ENCODE measurements at regions not wholly inside any gene's neighbourhood (a gene's known extent, or its start where the extent isn't known, plus 50 kb on each side); places are given as distances from the start of the nearest gene placed in this dataset.

GRCh38 chr15:85941186-85941855 lies 138.3 kb upstream of the AGBL1 start:
- peak; percentile 78 for DNase-seq

GRCh38 chr15:85942632-85943031 lies 137.0 kb upstream of the AGBL1 start:
- no peak for DNase-seq

GRCh38 chr15:85943151-85943550 lies 136.5 kb upstream of the AGBL1 start:
- no peak for DNase-seq

DNA sequence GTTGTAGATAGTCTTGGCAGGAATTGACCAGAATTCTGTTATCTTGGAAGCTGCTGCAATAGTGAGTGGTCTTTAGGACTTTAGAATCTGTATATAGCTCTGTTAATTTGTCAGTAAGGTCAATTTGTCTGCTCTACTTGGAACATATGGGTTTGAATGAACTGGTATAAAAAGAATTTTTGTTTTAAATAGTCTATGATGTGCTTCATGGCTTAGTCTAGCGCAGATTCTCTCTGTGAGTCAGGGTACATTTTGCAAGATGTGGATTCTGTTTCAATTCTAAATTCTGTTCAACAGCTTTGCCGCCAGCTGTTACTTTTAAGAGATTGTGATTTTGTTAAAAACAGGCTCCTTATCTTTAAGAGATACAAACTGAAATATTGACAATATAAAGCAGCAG lies 135.9 kb upstream of the AGBL1 start:
- DNase-seq = no peak

DNA sequence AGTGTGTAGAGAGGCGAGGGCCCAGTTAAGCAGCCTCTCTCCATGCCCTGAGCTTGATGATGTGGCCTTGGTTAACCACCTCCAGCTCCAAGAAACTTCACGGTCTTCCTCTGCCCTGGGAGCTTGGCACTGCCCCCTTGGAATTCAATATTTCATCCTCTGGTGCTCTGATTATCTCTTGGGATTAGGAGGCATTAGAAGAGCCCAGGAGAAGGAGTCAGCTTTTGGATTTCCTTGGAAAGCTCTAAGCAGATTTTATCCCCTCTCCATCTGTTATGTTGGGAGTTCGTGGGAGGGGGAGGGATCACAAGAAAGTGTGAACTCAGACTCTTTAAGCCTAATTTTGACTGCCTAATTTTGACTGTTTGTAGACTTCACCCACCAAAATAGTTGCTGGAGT lies 132.7 kb upstream of the AGBL1 start:
- DNase-seq = no peak

DNA sequence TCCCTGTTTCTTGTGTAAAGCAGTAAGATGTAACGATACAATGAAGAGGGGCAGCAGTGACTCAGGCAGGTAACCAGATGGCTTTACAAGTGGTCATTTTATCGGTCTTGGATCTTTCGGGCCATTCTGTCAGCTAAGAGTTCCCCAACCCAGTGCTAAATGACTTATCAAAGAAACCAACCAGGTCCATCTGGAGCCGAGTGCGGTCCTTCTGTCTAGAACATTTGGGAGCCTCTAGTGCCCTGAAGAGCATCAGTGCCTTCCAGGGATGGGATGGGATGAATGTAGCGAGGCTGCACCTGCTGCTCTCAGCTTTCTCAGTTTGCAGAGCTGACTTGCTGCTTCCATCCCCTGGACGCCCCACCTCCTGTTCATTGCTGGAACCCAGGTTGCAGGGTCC lies 131.7 kb upstream of the AGBL1 start:
- DNase-seq = no peak

GRCh38 chr15:85950101-85950500 lies 129.6 kb upstream of the AGBL1 start:
- DNase-seq = no peak

- no peak for DNase-seq
Observed at GRCh38 chr15:85954586-85954985, 125.1 kb upstream of the AGBL1 start.

DNA sequence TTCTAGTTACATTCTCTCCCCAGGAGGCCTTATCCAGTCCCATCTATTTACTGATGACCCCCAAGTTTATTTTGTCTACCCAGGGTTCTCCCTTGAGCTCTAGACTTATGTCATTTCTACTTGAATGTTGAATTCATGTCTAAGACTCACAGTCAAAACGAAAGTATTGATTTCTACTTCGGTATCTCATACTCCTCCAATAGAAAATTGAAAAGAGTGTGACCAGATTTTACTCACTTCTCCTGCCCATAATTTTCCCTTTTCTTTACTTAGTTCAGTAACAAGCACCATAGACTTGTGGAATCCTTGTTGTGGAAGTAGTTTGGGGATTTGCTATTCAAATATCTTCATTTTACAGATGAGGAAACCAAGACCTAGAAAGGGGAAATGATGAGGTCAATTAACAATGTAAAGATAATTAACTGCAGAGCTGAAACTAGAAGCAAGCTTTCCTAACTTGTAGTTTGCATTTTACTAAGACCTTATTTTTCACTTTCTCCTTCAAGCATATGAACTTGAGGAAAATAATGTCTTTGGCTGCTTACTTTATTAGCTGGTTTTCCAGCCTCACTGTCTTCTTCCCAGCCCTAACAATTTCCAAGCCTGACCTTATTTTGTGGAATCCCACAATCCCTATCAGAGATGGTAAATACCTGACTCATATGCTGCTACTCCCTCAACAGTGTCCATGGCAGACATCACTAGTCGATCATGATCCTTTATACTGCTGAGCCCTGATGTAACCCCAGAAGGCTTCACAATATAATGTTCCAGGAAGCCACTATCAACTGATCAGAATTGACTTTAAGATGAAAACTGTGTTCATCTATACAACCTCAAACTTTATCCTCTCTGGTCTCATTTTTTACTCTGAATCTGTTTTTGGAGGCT lies 123.9 kb upstream of the AGBL1 start:
- DNase-seq = no peak

GRCh38 chr15:85956532-85957275 lies 123.0 kb upstream of the AGBL1 start:
- DNase-seq = no peak

GRCh38 chr15:85959611-85960010 lies 120.1 kb upstream of the AGBL1 start:
- no peak for DNase-seq

GRCh38 chr15:85960381-85960780 lies 119.3 kb upstream of the AGBL1 start:
- no peak for DNase-seq

DNA sequence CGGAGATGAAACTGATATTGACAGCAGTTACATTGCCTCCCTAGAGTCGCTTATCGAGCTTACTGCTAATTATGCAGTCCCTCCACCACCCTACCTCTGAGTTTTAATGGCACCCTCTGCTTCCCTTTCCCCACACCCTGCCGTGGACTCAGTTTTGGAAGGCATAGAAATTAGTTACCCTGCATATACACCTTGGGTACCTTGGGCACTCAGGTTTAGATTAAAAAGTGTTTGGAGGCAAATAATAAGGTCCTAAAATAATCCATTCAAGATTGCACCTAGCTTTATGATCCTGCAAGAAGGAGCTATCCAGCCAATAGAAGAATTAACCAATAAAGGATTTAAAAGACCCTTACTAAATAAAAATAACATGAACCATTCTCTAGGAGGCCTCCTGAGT lies 117.8 kb upstream of the AGBL1 start:
- no peak for DNase-seq

- no peak for DNase-seq
Observed at GRCh38 chr15:85963262-85963760, 116.4 kb upstream of the AGBL1 start.

DNA sequence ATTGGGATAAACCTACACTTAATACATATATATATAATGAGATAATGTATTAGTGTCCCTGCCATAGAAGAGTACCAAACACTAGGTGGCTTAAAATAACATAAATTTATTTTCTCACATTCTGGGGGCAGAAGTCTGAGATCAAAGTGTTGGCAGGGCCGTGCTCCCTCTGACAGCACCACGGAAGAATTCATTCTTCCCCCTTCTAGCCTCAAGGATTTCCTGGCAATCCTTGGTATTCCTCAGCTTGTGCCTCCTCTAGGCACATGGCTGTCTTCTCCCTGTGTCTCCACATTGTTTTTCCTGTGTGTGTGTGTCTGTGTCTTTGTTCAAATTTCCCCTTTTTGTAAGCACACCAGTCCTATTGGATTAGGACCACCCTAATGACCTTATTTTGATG lies 115.2 kb upstream of the AGBL1 start:
- no peak for DNase-seq

GRCh38 chr15:85967553-85967952 lies 112.1 kb upstream of the AGBL1 start:
- no peak for DNase-seq

- no peak for DNase-seq
Observed at GRCh38 chr15:85972805-85973540, 106.7 kb upstream of the AGBL1 start.

- peak; percentile 43 for DNase-seq
Observed at GRCh38 chr15:85973584-85974347, 105.9 kb upstream of the AGBL1 start.

DNA sequence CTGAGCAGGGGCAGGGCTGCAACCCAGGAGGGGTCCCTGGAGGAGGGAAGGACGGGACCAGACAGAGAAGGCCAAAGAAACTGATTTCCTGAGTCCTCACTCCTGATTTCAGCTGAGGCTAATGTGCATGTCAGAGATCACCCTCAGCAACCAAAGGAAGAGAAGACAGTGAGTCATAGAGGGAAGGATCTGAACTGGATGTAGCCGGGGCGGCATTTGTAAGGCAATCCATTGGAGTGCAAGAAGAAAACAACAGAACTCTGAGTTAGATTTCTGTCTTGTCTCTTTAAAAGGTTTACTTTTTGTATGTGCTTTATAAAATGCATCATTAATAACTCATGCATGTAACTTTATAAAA lies 105.3 kb upstream of the AGBL1 start:
- no peak for DNase-seq

- DNase-seq = no peak
Observed at GRCh38 chr15:85974742-85975141, 104.9 kb upstream of the AGBL1 start.

GRCh38 chr15:85976102-85976501 lies 103.6 kb upstream of the AGBL1 start:
- no peak for DNase-seq

All from muscle of arm (tissue), 1 donor.